T-cell (primary cell): ENCODE measurements at regions not wholly inside any gene's neighbourhood (a gene's known extent, or its start where the extent isn't known, plus 50 kb on each side); places are given as distances from the start of the nearest gene placed in this dataset.
"Not testable (repeated sequence)": the region's sequence is repeated elsewhere in the genome, so short reads cannot be mapped to it uniquely, and the experiment has no call there.

Source experiments
- ATAC-seq, 4 experiments: fragments of 200-7000 bp in 3 of 4; fragments of 150-1000 bp in 1 of 4; cut with Tn5 transposase; replicated peaks in 1 of 4; 1 replicate in 3 of 4; 2 replicates in 1 of 4; pipeline ENCODE4 v1.10.0; 2021; ENCODE audit warnings: moderate library complexity in 3 of 4, mild to moderate bottlenecking in 2 of 4, moderate number of reproducible peaks in 1 of 4
- CTCF ChIA-PET, 2 donors: fragments of 300-600 bp; sonication (Branson Sonifier 250); formaldehyde crosslinking; loops; one replicate each; lab custom pipeline; 2022; ENCODE audit warnings: antibody characterized with exemption in 2 of 2; lab: Charles Lee
- POLR2A ChIA-PET, 2 donors: fragments of 300-600 bp; sonication (Branson Sonifier 250); formaldehyde crosslinking; loops; one replicate each; lab custom pipeline; 2022; ENCODE audit warnings: antibody characterized with exemption in 2 of 2; lab: Charles Lee
- DNase-seq, 35 experiments: peaks; one replicate each; pipeline versions ENCODE4 v3.0.0 to v3.0.0-alpha.2; 2013 to 2023
- H3K27ac ChIP-seq: one replicate; pipeline ENCODE4 v1.5.1; 2013; ENCODE audit warnings: low read length
- H3K27me3 ChIP-seq, 2 experiments: replicated peaks in 1 of 2; 1 replicate in 1 of 2; 2 replicates in 1 of 2; pipeline versions ENCODE4 v1.6.1 to v1.7.0; 2013; ENCODE audit warnings: low read length in 1 of 2, mixed read lengths in 1 of 2; ENCODE audit not compliant: control insufficient read depth in 2 of 2, insufficient read depth in 2 of 2; ENCODE audit errors: extremely low read depth in 1 of 2
- H3K36me3 ChIP-seq, 2 donors: 1 replicate in 1 of 2; 2 replicates in 1 of 2; pipeline versions ENCODE4 v1.6.1 to v1.7.0; 2013; ENCODE audit warnings: low read length in 1 of 2; ENCODE audit not compliant: control insufficient read depth in 2 of 2, insufficient read depth in 1 of 2; ENCODE audit errors: extremely low read depth in 1 of 2
- H3K4me1 ChIP-seq, 2 experiments: 1 replicate in 1 of 2; 2 replicates in 1 of 2; pipeline versions ENCODE4 v1.6.1 to v1.7.0; 2013; ENCODE audit warnings: low read length in 2 of 2, mixed read lengths in 1 of 2; ENCODE audit not compliant: insufficient read depth in 2 of 2, control insufficient read depth in 1 of 2; ENCODE audit errors: extremely low read depth in 1 of 2
- H3K4me3 ChIP-seq, 2 donors: 1 replicate in 1 of 2; 2 replicates in 1 of 2; pipeline versions ENCODE4 v1.5.1 to v1.7.0; 2013; ENCODE audit warnings: mild to moderate bottlenecking in 2 of 2, low read length in 1 of 2, moderate library complexity in 1 of 2; ENCODE audit not compliant: control insufficient read depth in 1 of 2; ENCODE audit errors: extremely low read depth in 1 of 2
- H3K9me3 ChIP-seq: 2 replicates; pipeline ENCODE4 v1.7.0; 2013
- H3K27ac Mint-ChIP-seq, 2 donors: one replicate each; pipeline ENCODE4 v1.8.0; 2020 to 2021; ENCODE audit warnings: mild to moderate bottlenecking in 2 of 2, mixed read lengths in 2 of 2
- H3K27me3 Mint-ChIP-seq, 2 donors: one replicate each; pipeline ENCODE4 v1.8.0; 2021 to 2022; ENCODE audit warnings: mixed read lengths in 2 of 2
- H3K36me3 Mint-ChIP-seq: one replicate; pipeline ENCODE4 v1.8.0; 2021; ENCODE audit warnings: mixed read lengths
- H3K4me1 Mint-ChIP-seq, 3 donors: one replicate each; pipeline ENCODE4 v1.8.0; 2020 to 2022; ENCODE audit warnings: mixed read lengths in 3 of 3, mild to moderate bottlenecking in 1 of 3
- H3K4me3 Mint-ChIP-seq, 3 donors: one replicate each; pipeline ENCODE4 v1.8.0; 2020 to 2022; ENCODE audit warnings: mild to moderate bottlenecking in 3 of 3, mixed read lengths in 3 of 3, moderate library complexity in 3 of 3
- H3K9me3 Mint-ChIP-seq, 3 donors: one replicate each; pipeline ENCODE4 v1.8.0; 2020 to 2022; ENCODE audit warnings: mixed read lengths in 3 of 3
- WGBS: methylation state at CpG from one replicate; pipeline ENCODE4 v1.1.5; 2013; ENCODE audit warnings: missing lambda C conversion rate; ENCODE audit not compliant: insufficient coverage; 5-methylcytosine and 5-hydroxymethylcytosine counted together

DNA sequence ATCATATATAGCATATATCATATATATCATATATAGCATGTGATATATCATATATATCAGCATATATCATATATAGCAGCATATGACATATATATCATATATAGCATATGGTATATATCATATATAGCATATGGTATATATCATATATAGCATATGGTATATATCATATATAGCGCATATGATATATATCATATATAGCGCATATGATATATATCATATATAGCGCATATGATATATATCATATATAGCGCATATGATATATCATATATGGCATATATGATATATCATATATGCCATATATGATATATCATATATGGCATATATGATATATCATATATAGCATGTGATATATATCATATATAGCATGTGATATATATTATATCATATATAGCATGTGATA lies 680.4 kb upstream of the HS3ST1 start:
- CTCF ChIA-PET, H3K9me3 ChIP-seq, H3K27me3 ChIP-seq, H3K36me3 Mint-ChIP-seq, ATAC-seq, H3K27ac Mint-ChIP-seq, H3K4me1 ChIP-seq, H3K36me3 ChIP-seq, H3K27ac ChIP-seq, H3K4me3 ChIP-seq, H3K27me3 Mint-ChIP-seq, H3K4me3 Mint-ChIP-seq, H3K4me1 Mint-ChIP-seq, DNase-seq, POLR2A ChIA-PET: not testable (repeated sequence)
- peaks cover 15 to 29% (median 16%) of the 10 kb centered on the region in 3 donors for H3K9me3 Mint-ChIP-seq
- WGBS = no CpG with 5 or more reads among the region's 4 CpGs

DNA sequence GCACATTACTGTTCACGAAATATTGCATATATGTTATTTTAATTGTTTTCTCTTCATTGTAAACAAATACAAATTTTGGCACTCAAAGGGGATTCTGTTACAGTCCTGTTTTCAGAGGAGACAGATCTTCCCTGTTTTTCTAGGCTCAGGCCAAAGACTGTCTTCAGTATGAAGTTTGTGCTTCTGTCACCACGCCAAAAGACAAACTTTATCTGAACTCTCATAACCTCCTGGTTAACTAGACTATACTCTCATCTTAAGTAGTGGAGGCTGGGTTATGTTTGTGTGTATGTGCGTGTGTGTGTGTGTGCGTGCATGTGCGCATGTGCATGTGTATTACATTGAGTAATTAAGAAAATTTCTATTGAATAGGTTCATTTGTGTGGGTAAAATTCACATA lies 676.8 kb upstream of the HS3ST1 start:
- DNase-seq = no peak
- ChIA-PET CTCF (no interaction called here), POLR2A (no interaction called here)
- H3K27me3 ChIP-seq = no peaks in the 10 kb centered on the region
- H3K36me3 ChIP-seq = no peaks in the 10 kb centered on the region
- no peak overlapping the region for H3K4me3 ChIP-seq
- H3K9me3 ChIP-seq = no peaks in the 10 kb centered on the region
- no peaks in the 10 kb centered on the region for H3K4me1 ChIP-seq
- H3K4me3 Mint-ChIP-seq = no peak overlapping the region
- H3K36me3 Mint-ChIP-seq = no peaks in the 10 kb centered on the region
- no peak overlapping the region for H3K27ac ChIP-seq
- ATAC-seq = no peak
- no peaks in the 10 kb centered on the region for H3K4me1 Mint-ChIP-seq
- no peaks in the 10 kb centered on the region for H3K27me3 Mint-ChIP-seq
- H3K27ac Mint-ChIP-seq = no peak overlapping the region
- H3K9me3 Mint-ChIP-seq = peaks cover 3 to 12% (median 3%) of the 10 kb centered on the region in 3 donors
- no CpG with 5 or more reads among the region's 5 CpGs for WGBS

DNA sequence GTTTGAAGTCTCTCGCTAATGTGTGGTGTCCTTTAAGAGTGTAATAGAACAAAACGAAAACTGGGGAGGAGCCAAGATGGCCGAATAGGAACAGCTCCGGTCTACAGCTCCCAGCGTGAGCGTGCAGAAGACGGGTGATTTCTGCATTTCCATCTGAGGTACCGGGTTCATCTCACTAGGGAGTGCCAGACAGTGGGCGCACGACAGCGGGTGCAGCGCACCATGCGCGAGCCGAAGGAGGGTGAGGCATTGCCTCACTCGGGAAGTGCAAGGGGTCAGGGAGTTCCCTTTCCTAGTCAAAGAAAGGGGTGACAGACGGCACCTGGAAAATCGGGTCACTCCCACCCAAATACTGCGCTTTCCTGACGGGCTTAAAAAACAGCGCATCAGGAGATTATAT lies 661.2 kb upstream of the HS3ST1 start:
- H3K9me3 ChIP-seq, CTCF ChIA-PET, POLR2A ChIA-PET, ATAC-seq, DNase-seq, H3K27ac ChIP-seq, H3K27ac Mint-ChIP-seq, H3K4me1 ChIP-seq, H3K4me3 Mint-ChIP-seq, H3K36me3 Mint-ChIP-seq, H3K4me3 ChIP-seq, H3K4me1 Mint-ChIP-seq, H3K36me3 ChIP-seq, H3K27me3 Mint-ChIP-seq, H3K27me3 ChIP-seq: not testable (repeated sequence)
- WGBS = 94% methylated on average over 17 of the region's 21 CpGs
- H3K9me3 Mint-ChIP-seq = peaks cover 5 to 18% (median 14%) of the 10 kb centered on the region in 3 donors

DNA sequence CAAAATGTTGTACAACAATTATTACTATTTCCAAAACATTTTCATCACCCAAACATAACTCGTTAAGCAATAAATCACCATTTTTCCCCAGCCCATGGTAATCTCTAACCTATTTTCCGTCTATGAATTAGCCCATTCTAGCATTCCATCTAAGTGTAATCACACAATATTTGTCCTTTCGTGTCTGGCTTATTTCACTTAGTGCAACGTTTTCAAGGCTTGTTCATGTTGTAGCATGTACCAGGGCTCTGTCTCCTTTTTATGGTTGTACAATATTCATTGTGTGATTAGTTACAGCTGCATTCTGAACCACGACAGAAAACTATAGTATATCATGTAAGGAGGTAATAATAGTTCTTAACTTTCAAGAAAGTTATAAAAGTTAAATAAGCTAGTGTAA lies 656.0 kb upstream of the HS3ST1 start:
- H3K4me3 Mint-ChIP-seq = no peak overlapping the region
- ATAC-seq = no peak
- POLR2A ChIA-PET = no interaction called here

DNA sequence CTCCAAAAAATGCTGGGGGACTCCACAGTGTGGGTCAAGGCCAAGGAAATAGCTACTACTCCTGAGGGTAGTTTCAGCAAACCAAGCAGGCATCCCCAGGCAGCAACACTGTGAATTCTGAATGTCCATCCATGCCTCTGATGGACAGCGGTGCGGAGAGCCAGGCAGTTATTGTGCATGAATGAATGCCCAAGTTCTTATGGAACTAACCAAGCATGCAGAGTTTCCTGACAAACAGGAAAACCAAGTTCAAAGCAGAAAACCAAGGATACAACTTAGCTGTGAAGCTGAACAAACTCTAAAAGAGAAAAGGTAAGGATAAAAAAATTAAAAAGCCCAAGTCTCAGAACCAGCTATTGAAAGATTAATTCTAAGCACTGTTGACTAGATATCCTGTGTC lies 642.6 kb upstream of the HS3ST1 start:
- H3K4me3 Mint-ChIP-seq = no peak overlapping the region
- Histone ChIP-seq H3K4me1 (no peaks in the 10 kb centered on the region), H3K4me3 (no peak overlapping the region), H3K27ac (no peak overlapping the region), H3K27me3 (no peaks in the 10 kb centered on the region), H3K9me3 (no peaks in the 10 kb centered on the region), H3K36me3 (no peaks in the 10 kb centered on the region)
- CTCF ChIA-PET = no interaction called here
- POLR2A ChIA-PET = no interaction called here
- ATAC-seq (no peak), DNase-seq (no peak)
- H3K9me3 Mint-ChIP-seq = peaks cover 0 to 5% (median 3%) of the 10 kb centered on the region in 3 donors
- no peaks in the 10 kb centered on the region for H3K27me3 Mint-ChIP-seq
- no peaks in the 10 kb centered on the region for H3K4me1 Mint-ChIP-seq
- no peak overlapping the region for H3K27ac Mint-ChIP-seq
- no peaks in the 10 kb centered on the region for H3K36me3 Mint-ChIP-seq
- 92% methylated on average over 2 of the region's 2 CpGs for WGBS

More for the DNA sequence above, 656.0 kb upstream of the HS3ST1 start:
- DNase-seq = no peak
- no peaks in the 10 kb centered on the region for H3K27me3 Mint-ChIP-seq
- H3K27ac ChIP-seq = no peak overlapping the region
- H3K4me1 ChIP-seq = no peaks in the 10 kb centered on the region
- H3K27me3 ChIP-seq = no peaks in the 10 kb centered on the region
- H3K9me3 Mint-ChIP-seq = peaks cover 5 to 13% (median 7%) of the 10 kb centered on the region in 3 donors
- no peak overlapping the region for H3K27ac Mint-ChIP-seq
- CTCF ChIA-PET = no interaction called here
- no peaks in the 10 kb centered on the region for H3K36me3 ChIP-seq
- H3K4me3 ChIP-seq = no peak overlapping the region
- no peaks in the 10 kb centered on the region for H3K9me3 ChIP-seq
- no peaks in the 10 kb centered on the region for H3K36me3 Mint-ChIP-seq
- H3K4me1 Mint-ChIP-seq = no peaks in the 10 kb centered on the region
- 78% methylated on average over 1 of the region's 5 CpGs for whole genome bisulfite sequencing

DNA sequence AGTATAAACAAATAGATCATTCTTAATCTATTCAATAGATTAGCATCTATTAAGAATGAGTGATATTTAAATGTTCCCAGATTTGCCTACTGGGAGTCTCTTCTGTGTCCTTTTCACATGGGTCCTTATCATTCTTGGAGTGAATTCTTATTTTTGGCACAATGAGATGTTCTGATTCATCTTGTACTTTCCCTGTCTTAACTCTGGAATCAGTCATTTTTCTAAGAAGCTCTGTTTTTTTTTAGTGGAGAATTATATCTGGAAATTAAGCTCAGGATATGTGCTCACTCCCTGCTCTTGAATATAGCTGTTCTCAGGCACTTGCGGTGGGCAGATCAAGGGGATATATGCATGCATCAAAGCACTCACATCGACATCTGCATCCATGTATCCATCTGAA lies 625.3 kb upstream of the HS3ST1 start:
- ChIA-PET CTCF (no interaction called here), POLR2A (no interaction called here)
- Histone ChIP-seq H3K4me1 (no peaks in the 10 kb centered on the region), H3K4me3 (no peak overlapping the region), H3K27ac (no peak overlapping the region), H3K9me3 (no peaks in the 10 kb centered on the region), H3K36me3 (no peaks in the 10 kb centered on the region), H3K27me3 (no peaks in the 10 kb centered on the region)
- peaks cover 6 to 10% (median 6%) of the 10 kb centered on the region in 3 donors for H3K9me3 Mint-ChIP-seq
- H3K27ac Mint-ChIP-seq = no peak overlapping the region
- no peaks in the 10 kb centered on the region for H3K36me3 Mint-ChIP-seq
- H3K4me1 Mint-ChIP-seq = no peaks in the 10 kb centered on the region
- no peak for ATAC-seq
- no peaks in the 10 kb centered on the region for H3K27me3 Mint-ChIP-seq
- no peak overlapping the region for H3K4me3 Mint-ChIP-seq
- WGBS = 77% methylated on average over 2 of the region's 2 CpGs
- no peak for DNase-seq

DNA sequence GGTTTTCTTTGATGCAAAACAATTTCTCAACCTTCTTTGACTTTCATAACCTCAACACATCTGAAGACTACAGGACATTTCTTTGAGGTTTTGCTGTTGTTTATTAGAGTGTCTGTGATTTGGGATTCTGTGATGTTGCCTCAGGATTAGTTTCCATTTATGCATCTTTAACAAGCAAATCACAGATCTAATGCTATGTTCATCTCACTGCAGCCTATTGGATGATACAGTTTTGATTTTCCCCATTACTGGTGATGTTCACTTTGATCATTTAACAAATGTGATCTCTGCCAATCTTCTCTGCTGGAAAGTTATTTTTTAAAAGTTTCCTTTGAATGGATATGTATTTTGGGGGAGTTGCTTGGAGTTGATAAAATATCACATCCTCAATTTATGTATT lies 624.9 kb upstream of the HS3ST1 start:
- H3K27me3 ChIP-seq = no peaks in the 10 kb centered on the region
- Mint-ChIP-seq H3K27ac (no peak overlapping the region), H3K36me3 (no peaks in the 10 kb centered on the region), H3K4me1 (no peaks in the 10 kb centered on the region), H3K27me3 (no peaks in the 10 kb centered on the region), H3K4me3 (no peak overlapping the region), H3K9me3 (peaks cover 6 to 10% (median 6%) of the 10 kb centered on the region in 3 donors)
- ChIA-PET CTCF (no interaction called here), POLR2A (no interaction called here)
- no peak for ATAC-seq
- no peak overlapping the region for H3K4me3 ChIP-seq
- no peaks in the 10 kb centered on the region for H3K36me3 ChIP-seq
- H3K27ac ChIP-seq = no peak overlapping the region
- H3K9me3 ChIP-seq = no peaks in the 10 kb centered on the region
- H3K4me1 ChIP-seq = no peaks in the 10 kb centered on the region
- no peak for DNase-seq
